ENCODE measurements at regions not wholly inside any gene's neighbourhood (a gene's known extent, or its start where the extent isn't known, plus 50 kb on each side); places are given as distances from the start of the nearest gene placed in this dataset.

GRCh38 chr3:55158345-55158744 lies 230.5 kb upstream of the LRTM1 start:
- no peak for TF ChIP-seq CTCF (IDR thresholded peaks at IDR 0.05)
- TF ChIP-seq POLR2AphosphoS5 (IDR thresholded peaks at IDR 0.05), result no peak
